GM21423 (cell line): ENCODE measurements at regions not wholly inside any gene's neighbourhood (a gene's known extent, or its start where the extent isn't known, plus 50 kb on each side); places are given as distances from the start of the nearest gene placed in this dataset.

ENCODE experiments used
- ATAC-seq: cut with Tn5 transposase; IDR thresholded peaks from one replicate; pipeline ENCODE4 v1.9.1; 2021; ENCODE audit warnings: mild to moderate bottlenecking, moderate library complexity; ENCODE audit not compliant: unreplicated experiment

- no peak for ATAC-seq
Observed at GRCh38 chr3:28645149-28645548, 296.5 kb upstream of the AZI2 start.

- no peak for ATAC-seq
Observed at GRCh38 chr3:28646435-28646834, 297.8 kb upstream of the AZI2 start.

DNA sequence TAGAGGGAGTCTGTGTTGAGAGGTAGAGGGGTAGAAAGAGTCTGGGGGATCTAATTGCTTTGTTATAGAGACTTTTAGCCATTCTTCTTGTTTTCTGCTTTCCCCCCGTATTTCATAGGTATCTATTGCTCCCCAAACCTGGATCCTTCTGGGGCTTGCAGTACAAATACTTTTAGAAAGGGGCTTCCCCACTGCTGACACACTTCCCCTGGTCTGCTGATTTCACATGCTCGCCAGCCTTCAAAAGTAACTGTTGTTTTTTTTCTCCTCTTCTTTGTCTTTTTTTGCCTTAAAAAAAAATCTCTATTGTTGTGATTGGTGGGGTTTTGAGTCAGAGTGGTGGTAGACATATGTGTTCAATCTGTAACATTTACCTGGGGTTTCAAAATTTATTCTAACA is 300.6 kb upstream of the AZI2 start:
- ATAC-seq: no peak

DNA sequence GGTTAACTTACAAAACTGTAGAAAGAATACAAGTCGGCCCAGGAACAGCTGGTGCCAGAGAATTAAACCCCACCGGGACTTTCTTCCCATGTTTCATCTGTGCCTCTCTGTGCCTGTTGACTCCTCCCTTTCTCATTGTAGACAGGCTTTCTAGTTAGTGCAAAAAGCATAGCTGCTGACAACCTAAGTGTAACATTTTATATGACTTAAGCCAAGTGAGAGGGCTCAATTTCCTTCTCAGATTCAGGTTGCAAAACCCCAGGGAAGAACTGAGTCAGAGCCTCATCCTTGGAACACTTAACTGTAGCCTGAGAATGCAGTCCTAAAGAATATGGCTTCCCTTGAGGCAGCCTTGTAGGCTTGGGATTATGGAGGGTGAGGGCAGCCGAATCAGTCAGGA is 302.5 kb upstream of the AZI2 start:
- ATAC-seq: no peak

- no peak for ATAC-seq
Observed at GRCh38 chr3:28664123-28664522, 315.5 kb upstream of the AZI2 start.

GRCh38 chr3:28667646-28668621 is 319.3 kb upstream of the AZI2 start:
- peak; percentile 95 for ATAC-seq

- no peak for ATAC-seq
Observed at GRCh38 chr3:28669870-28670269, 321.2 kb upstream of the AZI2 start.

DNA sequence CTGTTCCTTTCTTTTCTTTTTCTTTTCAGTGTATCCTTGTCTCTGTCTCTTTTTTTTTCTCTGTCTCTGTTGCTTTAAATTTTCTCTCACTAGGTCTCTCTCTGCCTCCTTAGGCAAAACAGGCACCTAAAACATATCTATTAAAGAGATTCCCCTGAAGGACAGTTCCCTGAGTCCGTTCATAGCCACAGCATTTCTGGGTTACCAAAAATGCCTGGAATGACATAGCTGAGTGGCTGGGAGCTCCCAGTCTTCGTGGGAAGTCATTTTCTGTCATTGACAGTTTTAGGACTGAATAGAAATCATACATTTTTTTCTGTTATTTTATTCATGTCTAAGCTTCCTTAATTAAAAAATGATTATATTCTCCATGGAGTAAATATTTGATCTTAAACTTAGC is 323.8 kb upstream of the AZI2 start:
- ATAC-seq: no peak

- ATAC-seq: no peak
Observed at GRCh38 chr3:28673446-28673845, 324.8 kb upstream of the AZI2 start.

- ATAC-seq: no peak
Observed at GRCh38 chr3:28674212-28674611, 325.6 kb upstream of the AZI2 start.

GRCh38 chr3:28677581-28677980 is 329.0 kb upstream of the AZI2 start:
- ATAC-seq: no peak

GRCh38 chr3:28678086-28678485 is 329.5 kb upstream of the AZI2 start:
- ATAC-seq: no peak

GRCh38 chr3:28680050-28680449 is 331.4 kb upstream of the AZI2 start:
- ATAC-seq: no peak

DNA sequence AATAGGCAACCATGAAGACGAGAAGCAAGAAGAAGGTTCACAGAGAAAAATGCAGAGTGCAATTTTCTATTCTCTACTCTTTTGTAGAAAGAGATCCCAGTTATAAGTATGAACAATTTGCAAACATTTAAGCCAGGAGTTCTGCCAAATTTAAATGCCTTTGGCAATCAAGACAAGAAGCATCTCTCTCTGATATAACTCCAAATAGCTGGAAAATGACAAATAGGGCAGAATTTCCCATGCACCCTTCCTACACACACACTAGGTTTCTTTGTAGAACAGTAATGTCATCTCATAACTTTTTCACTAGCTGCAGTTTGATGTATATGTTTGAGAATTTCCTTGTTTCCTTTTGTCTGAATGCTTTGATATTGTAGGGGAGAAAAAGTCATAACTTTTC is 333.5 kb upstream of the AZI2 start:
- no peak for ATAC-seq

GRCh38 chr3:28690176-28690575 is 341.6 kb upstream of the AZI2 start:
- no peak for ATAC-seq

DNA sequence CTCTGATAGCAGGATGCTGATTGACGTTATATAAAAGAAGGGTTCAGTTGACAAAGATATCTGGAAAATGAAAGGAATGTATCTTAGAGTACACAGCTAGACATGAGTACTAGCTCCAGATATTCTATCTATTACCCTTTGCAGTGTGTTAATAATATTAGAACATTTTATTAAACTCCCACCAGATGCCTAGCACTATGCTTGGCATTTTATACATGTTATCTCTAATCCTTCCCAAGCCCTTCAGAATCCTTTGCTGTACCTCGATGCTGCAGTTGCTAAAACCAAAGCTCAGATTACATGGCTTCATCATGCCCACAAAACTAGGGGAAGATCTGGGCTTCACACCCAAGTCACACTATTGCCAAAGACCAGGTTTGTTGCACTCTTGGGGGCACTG is 350.1 kb upstream of the AZI2 start:
- no peak for ATAC-seq

- ATAC-seq: no peak
Observed at GRCh38 chr3:28699283-28699682, 350.7 kb upstream of the AZI2 start.

DNA sequence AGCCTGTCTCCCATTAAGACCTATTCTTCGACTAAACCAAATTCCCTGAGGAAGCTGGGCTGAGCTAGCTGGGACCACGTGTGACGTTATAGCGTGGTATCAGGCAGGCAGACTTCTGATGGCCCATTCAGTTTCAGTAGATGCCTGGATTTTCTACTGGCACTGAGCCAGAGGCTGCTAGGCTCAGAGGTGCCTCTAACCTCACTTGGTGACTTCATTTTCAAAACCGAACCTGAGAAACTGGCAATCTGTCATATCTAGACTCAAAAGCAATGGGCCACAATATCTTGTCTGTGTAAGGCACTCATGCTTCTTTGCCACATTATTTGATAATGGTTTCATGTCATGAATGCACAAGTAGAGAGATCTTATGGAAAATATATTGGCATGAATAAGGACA is 352.1 kb upstream of the AZI2 start:
- no peak for ATAC-seq

- no peak for ATAC-seq
Observed at GRCh38 chr3:28703843-28704242, 355.2 kb upstream of the AZI2 start.

DNA sequence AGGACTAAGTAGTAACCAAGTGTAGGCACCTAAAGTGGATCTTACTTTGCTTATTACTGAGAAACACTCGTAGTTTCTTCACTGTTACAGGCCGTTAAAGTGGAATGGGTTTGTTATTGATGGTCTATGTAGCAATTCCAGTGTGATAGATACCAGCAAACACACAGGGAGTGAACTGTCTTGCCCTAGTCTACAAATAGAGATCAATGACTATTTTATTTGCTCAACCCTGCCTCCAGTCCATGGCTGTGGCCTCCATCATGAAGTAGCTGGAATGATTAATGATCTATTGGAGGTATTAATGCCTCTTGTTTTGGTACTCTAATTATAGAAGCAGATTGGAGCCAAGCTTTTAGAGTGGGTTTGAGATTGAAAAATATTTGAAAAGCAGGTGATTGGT is 362.7 kb upstream of the AZI2 start:
- ATAC-seq: no peak

- no peak for ATAC-seq
Observed at GRCh38 chr3:28716939-28717338, 368.3 kb upstream of the AZI2 start.

DNA sequence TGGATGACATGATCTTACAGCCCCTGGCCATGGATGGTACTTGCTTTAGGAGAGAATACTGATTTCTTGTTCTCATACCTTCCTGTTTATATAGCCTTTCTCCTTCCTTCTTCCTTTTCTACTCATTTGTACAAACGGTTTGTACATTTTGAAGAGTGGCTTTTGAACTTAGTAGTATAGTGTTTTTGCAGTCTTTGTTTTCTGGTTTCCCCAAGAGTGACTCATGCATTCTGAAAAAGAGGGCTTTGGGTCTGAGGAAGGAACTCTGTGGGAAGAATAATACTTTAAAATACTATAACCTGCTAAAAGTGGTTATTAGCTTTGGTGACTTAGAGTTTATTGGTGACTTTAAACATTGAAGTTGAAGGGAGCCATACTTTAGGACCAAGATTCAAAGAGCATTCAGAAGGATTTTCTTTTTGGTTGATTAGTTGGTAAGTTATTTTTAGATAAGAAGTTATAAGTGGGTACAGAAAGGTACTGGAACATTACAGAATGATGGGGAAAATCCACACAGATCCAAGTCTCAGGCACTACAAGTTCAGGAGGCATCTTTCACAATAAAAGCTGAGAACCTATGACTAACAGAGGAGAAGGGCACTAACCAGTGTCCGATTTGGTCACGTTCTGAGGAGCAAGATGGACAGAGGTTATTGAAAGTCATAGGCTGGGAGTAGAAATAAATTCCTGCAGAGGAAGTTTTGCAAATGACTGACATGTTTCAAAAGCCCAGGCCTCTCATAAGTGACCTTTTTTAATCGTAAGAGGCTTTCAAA is 369.6 kb upstream of the AZI2 start:
- no peak for ATAC-seq
